ENCODE measurements at regions not wholly inside any gene's neighbourhood (a gene's known extent, or its start where the extent isn't known, plus 50 kb on each side); places are given as distances from the start of the nearest gene placed in this dataset.
A peak's percentile ranks its signal among the peaks of the same experiment; 100 is the strongest.

- DNase-seq (ENCODE audit: low spot score in 2 of 2), result no peak
- no peak for ATAC-seq
- no peaks in the 10 kb centered on the region for H3K36me3 Mint-ChIP-seq
- no peak overlapping the region for H3K27ac Mint-ChIP-seq
- no peaks in the 10 kb centered on the region for H3K4me1 Mint-ChIP-seq
- no peaks in the 10 kb centered on the region for H3K9me3 Mint-ChIP-seq
- no peak overlapping the region for H3K4me3 Mint-ChIP-seq
Observed at GRCh38 chr14:98725676-98726075, 546.3 kb downstream of the BCL11B start.

- ATAC-seq, result no peak
Observed at GRCh38 chr14:98726585-98727405, 545.2 kb downstream of the BCL11B start.

GRCh38 chr14:98728024-98728423, 544.0 kb downstream of the BCL11B start:
- no peaks in the 10 kb centered on the region for H3K36me3 Mint-ChIP-seq
- no peak for ATAC-seq
- H3K4me3 Mint-ChIP-seq, result no peak overlapping the region
- DNase-seq (ENCODE audit: low spot score in 2 of 2), result no peak
- no peaks in the 10 kb centered on the region for H3K9me3 Mint-ChIP-seq
- no peak overlapping the region for H3K27ac Mint-ChIP-seq
- H3K4me1 Mint-ChIP-seq, result no peaks in the 10 kb centered on the region

More at GRCh38 chr14:98726585-98727405, 545.2 kb downstream of the BCL11B start:
- no peaks in the 10 kb centered on the region for H3K9me3 Mint-ChIP-seq
- no peaks in the 10 kb centered on the region for H3K36me3 Mint-ChIP-seq
- H3K27ac Mint-ChIP-seq, result no peak overlapping the region
- H3K4me1 Mint-ChIP-seq, result no peaks in the 10 kb centered on the region
- DNase-seq (ENCODE audit: low spot score in 2 of 2), result no peak
- H3K4me3 Mint-ChIP-seq, result no peak overlapping the region

- H3K4me1 Mint-ChIP-seq, result no peaks in the 10 kb centered on the region
- H3K9me3 Mint-ChIP-seq, result no peaks in the 10 kb centered on the region
- H3K27ac Mint-ChIP-seq, result no peak overlapping the region
- H3K36me3 Mint-ChIP-seq, result no peaks in the 10 kb centered on the region
- DNase-seq (ENCODE audit: low spot score in 2 of 2) (no peak), ATAC-seq (no peak)
- no peak overlapping the region for H3K4me3 Mint-ChIP-seq
Observed at GRCh38 chr14:98728836-98729235, 543.2 kb downstream of the BCL11B start.

- H3K36me3 Mint-ChIP-seq, result no peaks in the 10 kb centered on the region
- no peak for ATAC-seq
- DNase-seq (ENCODE audit: low spot score in 2 of 2), result no peak
- no peak overlapping the region for H3K27ac Mint-ChIP-seq
- H3K9me3 Mint-ChIP-seq, result no peaks in the 10 kb centered on the region
- H3K4me3 Mint-ChIP-seq, result no peak overlapping the region
- H3K4me1 Mint-ChIP-seq, result no peaks in the 10 kb centered on the region
Observed at GRCh38 chr14:98731286-98731685, 540.7 kb downstream of the BCL11B start.

- Mint-ChIP-seq H3K4me3 (no peak overlapping the region), H3K9me3 (no peaks in the 10 kb centered on the region), H3K4me1 (no peaks in the 10 kb centered on the region), H3K27ac (no peak overlapping the region), H3K36me3 (no peaks in the 10 kb centered on the region)
- DNase-seq (ENCODE audit: low spot score in 2 of 2), result no peak
- ATAC-seq, result no peak
Observed at GRCh38 chr14:98731701-98732100, 540.3 kb downstream of the BCL11B start.

GRCh38 chr14:98733536-98733935, 538.5 kb downstream of the BCL11B start:
- Mint-ChIP-seq H3K9me3 (no peaks in the 10 kb centered on the region), H3K27ac (no peak overlapping the region), H3K4me1 (no peaks in the 10 kb centered on the region), H3K4me3 (no peak overlapping the region), H3K36me3 (no peaks in the 10 kb centered on the region)
- ATAC-seq (no peak), DNase-seq (ENCODE audit: low spot score in 2 of 2) (no peak)

GRCh38 chr14:98736701-98737338, 535.2 kb downstream of the BCL11B start:
- Mint-ChIP-seq H3K9me3 (no peaks in the 10 kb centered on the region), H3K4me3 (no peak overlapping the region), H3K27ac (no peak overlapping the region), H3K4me1 (no peaks in the 10 kb centered on the region), H3K36me3 (no peaks in the 10 kb centered on the region)
- ATAC-seq (no peak), DNase-seq (ENCODE audit: low spot score in 2 of 2) (no peak)

- Mint-ChIP-seq H3K4me1 (peaks cover 5% of the 10 kb centered on the region), H3K27ac (no peak overlapping the region)
Observed at GRCh38 chr14:98741523-98741922, 530.5 kb downstream of the BCL11B start.

GRCh38 chr14:98742001-98742400, 530.0 kb downstream of the BCL11B start:
- Mint-ChIP-seq H3K4me1 (peaks cover 5% of the 10 kb centered on the region), H3K36me3 (no peaks in the 10 kb centered on the region), H3K9me3 (no peaks in the 10 kb centered on the region), H3K4me3 (no peak overlapping the region), H3K27ac (no peak overlapping the region)
- DNase-seq (ENCODE audit: low spot score in 2 of 2), result no peak
- no peak for ATAC-seq

More at GRCh38 chr14:98741523-98741922, 530.5 kb downstream of the BCL11B start:
- no peaks in the 10 kb centered on the region for H3K36me3 Mint-ChIP-seq
- DNase-seq (ENCODE audit: low spot score in 2 of 2), result no peak
- H3K4me3 Mint-ChIP-seq, result no peak overlapping the region
- H3K9me3 Mint-ChIP-seq, result no peaks in the 10 kb centered on the region
- no peak for ATAC-seq

GRCh38 chr14:98743536-98743935, 528.5 kb downstream of the BCL11B start:
- Mint-ChIP-seq H3K27ac (no peak overlapping the region), H3K9me3 (no peaks in the 10 kb centered on the region)
- peak in 1 of 2 donors; percentile 15 for DNase-seq (ENCODE audit: low spot score in 2 of 2)

GRCh38 chr14:98748966-98749365, 523.0 kb downstream of the BCL11B start:
- Mint-ChIP-seq H3K27ac (no peak overlapping the region), H3K4me3 (no peak overlapping the region), H3K36me3 (no peaks in the 10 kb centered on the region), H3K4me1 (peaks cover 2% of the 10 kb centered on the region), H3K9me3 (no peaks in the 10 kb centered on the region)
- DNase-seq (ENCODE audit: low spot score in 2 of 2), result no peak
- no peak for ATAC-seq

More at GRCh38 chr14:98743536-98743935, 528.5 kb downstream of the BCL11B start:
- no peak for ATAC-seq
- Mint-ChIP-seq H3K4me3 (no peak overlapping the region), H3K4me1 (peaks cover 5% of the 10 kb centered on the region), H3K36me3 (no peaks in the 10 kb centered on the region)

GRCh38 chr14:98751110-98751509, 520.9 kb downstream of the BCL11B start:
- Mint-ChIP-seq H3K4me3 (no peak overlapping the region), H3K27ac (no peak overlapping the region), H3K9me3 (peaks cover 8% of the 10 kb centered on the region), H3K36me3 (no peaks in the 10 kb centered on the region), H3K4me1 (no peaks in the 10 kb centered on the region)
- DNase-seq (ENCODE audit: low spot score in 2 of 2) (no peak), ATAC-seq (no peak)

- DNase-seq (ENCODE audit: low spot score in 2 of 2) (no peak), ATAC-seq (no peak)
- Mint-ChIP-seq H3K36me3 (no peaks in the 10 kb centered on the region), H3K4me1 (no peaks in the 10 kb centered on the region), H3K9me3 (peaks cover 8% of the 10 kb centered on the region), H3K27ac (no peak overlapping the region), H3K4me3 (no peak overlapping the region)
Observed at GRCh38 chr14:98752660-98753059, 519.3 kb downstream of the BCL11B start.

GRCh38 chr14:98754343-98755020, 517.5 kb downstream of the BCL11B start:
- no peak for DNase-seq (ENCODE audit: low spot score in 2 of 2)
- no peak overlapping the region for H3K27ac Mint-ChIP-seq

More at GRCh38 chr14:98754343-98755020, 517.5 kb downstream of the BCL11B start:
- no peak overlapping the region for H3K4me3 Mint-ChIP-seq
- no peaks in the 10 kb centered on the region for H3K4me1 Mint-ChIP-seq
- ATAC-seq, result peak; percentile 57
- peaks cover 8% of the 10 kb centered on the region for H3K9me3 Mint-ChIP-seq
- no peaks in the 10 kb centered on the region for H3K36me3 Mint-ChIP-seq

All from stimulated activated effector memory CD8-positive, alpha-beta T cell treated with anti-CD3 and anti-CD28 coated beads, Interleukin-12 subunit alpha, Interleukin-12 subunit beta, amount 100 ng/mL, for 72 hours (primary cell).